HEK293 (cell line): ENCODE measurements at regions not wholly inside any gene's neighbourhood (a gene's known extent, or its start where the extent isn't known, plus 50 kb on each side); places are given as distances from the start of the nearest gene placed in this dataset.

Experiments used
- CTCF ChIA-PET: fragments of 350-600 bp; formaldehyde crosslinking; extraction: SDS; loops from one replicate; lab custom pipeline; 2021; ENCODE audit warnings: antibody characterized with exemption; lab: Yijun Ruan, JAX
- POLR2A ChIA-PET: fragments of 300-600 bp; formaldehyde crosslinking; extraction: SDS; loops from one replicate; lab custom pipeline; 2020; ENCODE audit warnings: antibody characterized with exemption, inconsistent platforms; lab: Yijun Ruan, JAX
- H3K27ac ChIP-seq: fragments of 200-500 bp; sonication (Bioruptor generic); 2 replicates; pipeline ENCODE4 v1.5.1; 2014; ENCODE audit warnings: low read depth, low read length, control low read depth, inconsistent platforms; ENCODE audit errors: extremely low read depth
- H3K36me3 ChIP-seq, 2 experiments: fragments of 200-500 bp in 1 of 2; sonication (Bioruptor generic) in 1 of 2; 1 replicate in 1 of 2; 2 replicates in 1 of 2; pipeline ENCODE4 v1.5.1; 2014 to 2017; ENCODE audit warnings: inconsistent platforms in 2 of 2, low read length in 2 of 2; ENCODE audit not compliant: control insufficient read depth in 2 of 2, insufficient read depth in 1 of 2
- H3K4me1 ChIP-seq: fragments of 200-500 bp; sonication (Bioruptor generic); 2 replicates; pipeline ENCODE4 v1.5.1; 2014; ENCODE audit warnings: mild to moderate bottlenecking, low read length, inconsistent platforms; ENCODE audit not compliant: control insufficient read depth, insufficient read depth
- H3K4me3 ChIP-seq: 2 replicates; pipeline ENCODE4 v1.5.1; 2011; ENCODE audit warnings: low read depth, mild to moderate bottlenecking, control low read depth, low read length, moderate library complexity
- H3K9me3 ChIP-seq: fragments of 200-500 bp; sonication (Bioruptor generic); 2 replicates; pipeline ENCODE4 v1.5.1; 2014; ENCODE audit warnings: low read depth, low read length, inconsistent platforms; ENCODE audit not compliant: control insufficient read depth, insufficient read depth
- AEBP2 ChIP-seq: fragments of 450-650 bp; formaldehyde crosslinking; IDR thresholded peaks from 2 replicates; pipeline ENCODE4 v1.5.1; 2016; ENCODE audit warnings: missing biosample characterization, missing genetic modification characterization, borderline replicate concordance
- EGR2 ChIP-seq: fragments of 450-650 bp; formaldehyde crosslinking; IDR thresholded peaks from 2 replicates; pipeline ENCODE4 v1.5.1; 2016; ENCODE audit warnings: low read depth, missing biosample characterization, missing genetic modification characterization
- GLI4 ChIP-seq: fragments of 450-650 bp; formaldehyde crosslinking; IDR thresholded peaks from 2 replicates; pipeline ENCODE4 v1.5.1; 2016; ENCODE audit warnings: missing biosample characterization, missing genetic modification characterization
- KLF17 ChIP-seq: fragments of 450-650 bp; formaldehyde crosslinking; IDR thresholded peaks from 2 replicates; pipeline ENCODE4 v1.5.1; 2016; ENCODE audit warnings: missing biosample characterization, missing genetic modification characterization
- KLF7 ChIP-seq: fragments of 450-650 bp; formaldehyde crosslinking; IDR thresholded peaks from 2 replicates; pipeline ENCODE4 v1.5.1; 2016; ENCODE audit warnings: missing biosample characterization, missing genetic modification characterization, borderline replicate concordance
- MZF1 ChIP-seq: fragments of 450-650 bp; formaldehyde crosslinking; IDR thresholded peaks from 2 replicates; pipeline ENCODE4 v1.5.1; 2017; ENCODE audit warnings: missing biosample characterization, missing genetic modification characterization, borderline replicate concordance
- PBX3 ChIP-seq: sonication (generic); formaldehyde crosslinking; IDR thresholded peaks from 2 replicates; pipeline ENCODE4 v1.8.1; 2022; ENCODE audit warnings: mild to moderate bottlenecking, moderate library complexity, missing genetic modification reagents
- SCRT2 ChIP-seq: fragments of 450-650 bp; formaldehyde crosslinking; IDR thresholded peaks from 2 replicates; pipeline ENCODE4 v1.5.1; 2016; ENCODE audit warnings: missing biosample characterization, missing genetic modification characterization
- SP7 ChIP-seq: fragments of 450-650 bp; formaldehyde crosslinking; IDR thresholded peaks from 2 replicates; pipeline ENCODE4 v1.5.1; 2016; ENCODE audit warnings: missing biosample characterization, missing genetic modification characterization
- TCF7L2 ChIP-seq: IDR thresholded peaks from 2 replicates; pipeline ENCODE4 v1.6.1; 2011; ENCODE audit warnings: low read depth, mild to moderate bottlenecking, inconsistent platforms, low read length, moderate library complexity, borderline replicate concordance
- ZBTB10 ChIP-seq: fragments of 450-650 bp; formaldehyde crosslinking; IDR thresholded peaks from 2 replicates; pipeline ENCODE4 v1.5.1; 2016; ENCODE audit warnings: missing biosample characterization, missing genetic modification characterization
- ZBTB44 ChIP-seq: fragments of 450-650 bp; IDR thresholded peaks from 2 replicates; pipeline ENCODE4 v1.5.1; 2018; ENCODE audit warnings: missing biosample characterization, mild to moderate bottlenecking, missing genetic modification characterization
- ZEB2 ChIP-seq: fragments of 450-650 bp; formaldehyde crosslinking; IDR thresholded peaks from 2 replicates; pipeline ENCODE4 v1.5.1; 2016; ENCODE audit warnings: missing biosample characterization, missing genetic modification characterization
- ZFHX2 ChIP-seq: fragments of 450-650 bp; formaldehyde crosslinking; conservative IDR thresholded peaks from 2 replicates; pipeline ENCODE4 v1.5.1; 2016; ENCODE audit warnings: missing biosample characterization, missing genetic modification characterization
- ZNF121 ChIP-seq: fragments of 450-650 bp; formaldehyde crosslinking; IDR thresholded peaks from 2 replicates; pipeline ENCODE4 v1.5.1; 2016; ENCODE audit warnings: missing biosample characterization, missing genetic modification characterization
- ZNF18 ChIP-seq: fragments of 450-650 bp; formaldehyde crosslinking; IDR thresholded peaks from 2 replicates; pipeline ENCODE4 v1.5.1; 2016; ENCODE audit warnings: missing biosample characterization, missing genetic modification characterization
- ZNF202 ChIP-seq: fragments of 450-650 bp; formaldehyde crosslinking; IDR thresholded peaks from 2 replicates; pipeline ENCODE4 v1.5.1; 2016; ENCODE audit warnings: missing biosample characterization, missing genetic modification characterization, borderline replicate concordance
- ZNF266 ChIP-seq: fragments of 450-650 bp; formaldehyde crosslinking; IDR thresholded peaks from 2 replicates; pipeline ENCODE4 v1.5.1; 2016; ENCODE audit warnings: missing biosample characterization, missing genetic modification characterization, low read depth
- ZNF514 ChIP-seq: fragments of 450-650 bp; formaldehyde crosslinking; IDR thresholded peaks from 2 replicates; pipeline ENCODE4 v1.5.1; 2016; ENCODE audit warnings: missing biosample characterization, missing genetic modification characterization
- ZNF596 ChIP-seq: fragments of 450-650 bp; IDR thresholded peaks from 2 replicates; pipeline ENCODE4 v1.5.0; 2018; ENCODE audit warnings: missing biosample characterization, mild to moderate bottlenecking, missing genetic modification characterization, moderate library complexity
- ZNF610 ChIP-seq: fragments of 450-650 bp; formaldehyde crosslinking; IDR thresholded peaks from 2 replicates; pipeline ENCODE4 v1.5.1; 2016; ENCODE audit warnings: missing biosample characterization, missing genetic modification characterization, borderline replicate concordance

- no peaks in the 10 kb centered on the region for H3K36me3 ChIP-seq
- ChIA-PET CTCF (interaction anchor here (1.8 kb wide), 1 partner anchor 27 kb away, joined by 4 read pairs; no protein-coding TSS in a partner anchor), POLR2A (no interaction called here)
- H3K9me3 ChIP-seq = no peaks in the 10 kb centered on the region
- peaks cover 14% of the 10 kb centered on the region for H3K4me1 ChIP-seq
- TF ChIP-seq ZNF514 (tag by site-specific recombination) (no peak), ZNF266 (tag by site-specific recombination) (0 out of 2 replicates have a peak, but pooled peaks have one; percentile 39), ZNF202 (tag by site-specific recombination) (no peak), EGR2 (tag by site-specific recombination) (peak; percentile 97), KLF7 (no peak), SCRT2 (tag by site-specific recombination) (no peak), KLF17 (tag by site-specific recombination) (0 out of 2 replicates have a peak, but pooled peaks have one; percentile 26), ZNF610 (tag by site-specific recombination) (0 out of 2 replicates have a peak, but pooled peaks have one; percentile 63), ZFHX2 (peak; percentile 97)
- H3K4me3 ChIP-seq = no peak overlapping the region
- H3K27ac ChIP-seq = no peak overlapping the region
These were observed 151.8 kb upstream of the RAB4A start for GRCh38 chr1:229119161-229119560.

- Histone ChIP-seq H3K4me3 (no peak overlapping the region), H3K36me3 (no peaks in the 10 kb centered on the region), H3K27ac (no peak overlapping the region), H3K9me3 (no peaks in the 10 kb centered on the region), H3K4me1 (peaks cover 7% of the 10 kb centered on the region; the same call in 1 of the 2 replicates)
- TF ChIP-seq ZBTB10 (tag by site-specific recombination) = no peak
- TF ChIP-seq ZNF18 (tag by site-specific recombination) = peak; percentile 74
- ChIA-PET POLR2A (no interaction called here), CTCF (no interaction called here)
These were observed 151.0 kb upstream of the RAB4A start for GRCh38 chr1:229119876-229120275.

- POLR2A ChIA-PET = interaction anchor here (1.0 kb wide), 1 partner anchor 8 kb away, joined by 3 read pairs; no protein-coding TSS in a partner anchor
- Histone ChIP-seq H3K4me1 (peaks cover 2% of the 10 kb centered on the region; the same call in 1 of the 2 replicates), H3K4me3 (no peak overlapping the region), H3K27ac (no peak overlapping the region), H3K9me3 (no peaks in the 10 kb centered on the region), H3K36me3 (no peaks in the 10 kb centered on the region)
- CTCF ChIA-PET = interaction anchor here (1.8 kb wide), 1 partner anchor 106 kb away, joined by 5 read pairs; no protein-coding TSS in a partner anchor
- TF ChIP-seq ZNF596 (tag by site-specific recombination) = 0 out of 2 replicates have a peak, but pooled peaks have one; percentile 12
- no peak for TF ChIP-seq PBX3 (CRISPR knock-in tag)
- no peak for TF ChIP-seq AEBP2
- TF ChIP-seq SP7 (tag by site-specific recombination) = peak; percentile 61
- TF ChIP-seq ZEB2 (tag by site-specific recombination) = 0 out of 2 replicates have a peak, but pooled peaks have one; percentile 30
- TF ChIP-seq MZF1 (tag by site-specific recombination) = peak; percentile 88
- no peak for TF ChIP-seq TCF7L2
- TF ChIP-seq GLI4 (tag by site-specific recombination) = no peak
- TF ChIP-seq ZBTB44 (tag by site-specific recombination) = peak; percentile 79
- no peak for TF ChIP-seq ZNF121 (tag by site-specific recombination)
These were observed 149.0 kb upstream of the RAB4A start for GRCh38 chr1:229121845-229122436.
